HEK293 (cell line): ENCODE measurements at regions not wholly inside any gene's neighbourhood (a gene's known extent, or its start where the extent isn't known, plus 50 kb on each side); places are given as distances from the start of the nearest gene placed in this dataset.

Experiments
- CTCF ChIA-PET: fragments of 350-600 bp; formaldehyde crosslinking; extraction: SDS; loops from one replicate; lab custom pipeline; 2021; ENCODE audit warnings: antibody characterized with exemption; lab: Yijun Ruan, JAX
- POLR2A ChIA-PET: fragments of 300-600 bp; formaldehyde crosslinking; extraction: SDS; loops from one replicate; lab custom pipeline; 2020; ENCODE audit warnings: antibody characterized with exemption, inconsistent platforms; lab: Yijun Ruan, JAX
- H3K27ac ChIP-seq: fragments of 200-500 bp; sonication (Bioruptor generic); 2 replicates; pipeline ENCODE4 v1.5.1; 2014; ENCODE audit warnings: low read depth, low read length, control low read depth, inconsistent platforms; ENCODE audit errors: extremely low read depth
- H3K36me3 ChIP-seq, 2 experiments: fragments of 200-500 bp in 1 of 2; sonication (Bioruptor generic) in 1 of 2; 1 replicate in 1 of 2; 2 replicates in 1 of 2; pipeline ENCODE4 v1.5.1; 2014 to 2017; ENCODE audit warnings: inconsistent platforms in 2 of 2, low read length in 2 of 2; ENCODE audit not compliant: control insufficient read depth in 2 of 2, insufficient read depth in 1 of 2
- H3K4me1 ChIP-seq: fragments of 200-500 bp; sonication (Bioruptor generic); 2 replicates; pipeline ENCODE4 v1.5.1; 2014; ENCODE audit warnings: mild to moderate bottlenecking, low read length, inconsistent platforms; ENCODE audit not compliant: control insufficient read depth, insufficient read depth
- H3K4me3 ChIP-seq: 2 replicates; pipeline ENCODE4 v1.5.1; 2011; ENCODE audit warnings: low read depth, mild to moderate bottlenecking, control low read depth, low read length, moderate library complexity
- H3K9me3 ChIP-seq: fragments of 200-500 bp; sonication (Bioruptor generic); 2 replicates; pipeline ENCODE4 v1.5.1; 2014; ENCODE audit warnings: low read depth, low read length, inconsistent platforms; ENCODE audit not compliant: control insufficient read depth, insufficient read depth
- BCL11B ChIP-seq: fragments of 450-650 bp; formaldehyde crosslinking; IDR thresholded peaks from 2 replicates; pipeline ENCODE4 v1.5.1; 2016; ENCODE audit warnings: low read depth, missing biosample characterization, missing genetic modification characterization
- GLI2 ChIP-seq: fragments of 450-650 bp; formaldehyde crosslinking; IDR thresholded peaks from 2 replicates; pipeline ENCODE4; 2017; ENCODE audit warnings: missing biosample characterization, missing genetic modification characterization, low read depth, borderline replicate concordance
- INSM2 ChIP-seq: fragments of 450-650 bp; formaldehyde crosslinking; IDR thresholded peaks from 2 replicates; pipeline ENCODE4 v1.5.1; 2016; ENCODE audit warnings: missing biosample characterization, missing genetic modification characterization
- PRDM4 ChIP-seq: fragments of 450-650 bp; formaldehyde crosslinking; IDR thresholded peaks from 2 replicates; pipeline ENCODE4 v1.5.1; 2017; ENCODE audit warnings: missing biosample characterization, missing genetic modification characterization
- SP2 ChIP-seq: fragments of 450-650 bp; formaldehyde crosslinking; IDR thresholded peaks from 2 replicates; pipeline ENCODE4 v1.5.1; 2016; ENCODE audit warnings: missing biosample characterization, missing genetic modification characterization
- ZBTB26 ChIP-seq: fragments of 450-650 bp; formaldehyde crosslinking; optimal IDR thresholded peaks from 2 replicates; pipeline ENCODE3; 2016; ENCODE audit warnings: missing biosample characterization, mild to moderate bottlenecking, missing genetic modification characterization
- ZEB2 ChIP-seq: fragments of 450-650 bp; formaldehyde crosslinking; IDR thresholded peaks from 2 replicates; pipeline ENCODE4 v1.5.1; 2016; ENCODE audit warnings: missing biosample characterization, missing genetic modification characterization
- ZNF112 ChIP-seq: fragments of 450-650 bp; formaldehyde crosslinking; IDR thresholded peaks from 2 replicates; pipeline ENCODE4 v1.5.0; 2017; ENCODE audit warnings: missing biosample characterization, missing genetic modification characterization
- ZNF24 ChIP-seq: fragments of 450-650 bp; formaldehyde crosslinking; IDR thresholded peaks from 2 replicates; pipeline ENCODE4 v1.5.1; 2016; ENCODE audit warnings: missing biosample characterization, missing genetic modification characterization
- ZNF473 ChIP-seq: fragments of 450-650 bp; formaldehyde crosslinking; IDR thresholded peaks from 2 replicates; pipeline ENCODE4 v1.5.1; 2017; ENCODE audit warnings: missing biosample characterization, missing genetic modification characterization
- ZNF548 ChIP-seq: fragments of 450-650 bp; formaldehyde crosslinking; IDR thresholded peaks from 2 replicates; pipeline ENCODE4 v1.5.1; 2016; ENCODE audit warnings: missing biosample characterization, missing genetic modification characterization
- ZNF624 ChIP-seq: fragments of 450-650 bp; formaldehyde crosslinking; IDR thresholded peaks from 2 replicates; pipeline ENCODE4 v1.5.1; 2017; ENCODE audit warnings: missing biosample characterization, missing genetic modification characterization
- ZNF677 ChIP-seq: fragments of 450-650 bp; IDR thresholded peaks from 2 replicates; pipeline ENCODE4 v1.5.0; 2018; ENCODE audit warnings: missing biosample characterization, mild to moderate bottlenecking, missing genetic modification characterization, moderate library complexity
- ZNF768 ChIP-seq: fragments of 450-650 bp; formaldehyde crosslinking; IDR thresholded peaks from 2 replicates; pipeline ENCODE4 v1.5.1; 2018; ENCODE audit warnings: missing biosample characterization, mild to moderate bottlenecking, missing genetic modification characterization
- ZNF830 ChIP-seq: fragments of 450-650 bp; IDR thresholded peaks from 2 replicates; pipeline ENCODE4 v1.5.0; 2018; ENCODE audit warnings: missing biosample characterization, missing genetic modification characterization, low read depth, mild to moderate bottlenecking, moderate library complexity
- TF ChIP-seq, protein P1 (sequence below): fragments of 450-650 bp; formaldehyde crosslinking; IDR thresholded peaks from 2 replicates; pipeline ENCODE4 v1.5.1; 2016; ENCODE audit warnings: missing biosample characterization, missing genetic modification characterization
- TF ChIP-seq, protein P2 (sequence below): fragments of 450-650 bp; formaldehyde crosslinking; IDR thresholded peaks from 2 replicates; pipeline ENCODE4 v1.5.1; 2016; ENCODE audit warnings: missing biosample characterization, missing genetic modification characterization
- TF ChIP-seq, protein P3 (sequence below): fragments of 450-650 bp; formaldehyde crosslinking; IDR thresholded peaks from 2 replicates; pipeline ENCODE4 v1.5.1; 2016; ENCODE audit warnings: missing biosample characterization, missing genetic modification characterization, low read depth
- TF ChIP-seq, protein P4 (sequence below): fragments of 450-650 bp; formaldehyde crosslinking; IDR thresholded peaks from 2 replicates; pipeline ENCODE4 v1.5.1; 2017; ENCODE audit warnings: missing biosample characterization, missing genetic modification characterization
- TF ChIP-seq, protein P5 (sequence below): fragments of 450-650 bp; formaldehyde crosslinking; IDR thresholded peaks from 2 replicates; pipeline ENCODE4 v1.5.1; 2016; ENCODE audit warnings: missing biosample characterization, missing genetic modification characterization

- no peaks in the 10 kb centered on the region for H3K36me3 ChIP-seq
- H3K27ac ChIP-seq, result no peak overlapping the region
- no peaks in the 10 kb centered on the region for H3K4me1 ChIP-seq
- ChIA-PET CTCF (no interaction called here), POLR2A (no interaction called here)
- no peaks in the 10 kb centered on the region; the same call in 1 of the 2 replicates for H3K9me3 ChIP-seq
- no peak overlapping the region for H3K4me3 ChIP-seq
- TF ChIP-seq ZNF24 (tag by site-specific recombination) (no peak), ZNF768 (tag by site-specific recombination) (no peak), ZNF624 (tag by site-specific recombination) (no peak), ZEB2 (tag by site-specific recombination) (no peak), ZNF112 (tag by site-specific recombination) (no peak), BCL11B (tag by site-specific recombination) (no peak), ZNF548 (no peak), ZNF473 (tag by site-specific recombination) (no peak), ZBTB26 (tag by site-specific recombination) (no peak), INSM2 (tag by site-specific recombination) (no peak), ZNF830 (tag by site-specific recombination) (no peak), SP2 (tag by site-specific recombination) (no peak)
- TF ChIP-seq, protein P1, sequence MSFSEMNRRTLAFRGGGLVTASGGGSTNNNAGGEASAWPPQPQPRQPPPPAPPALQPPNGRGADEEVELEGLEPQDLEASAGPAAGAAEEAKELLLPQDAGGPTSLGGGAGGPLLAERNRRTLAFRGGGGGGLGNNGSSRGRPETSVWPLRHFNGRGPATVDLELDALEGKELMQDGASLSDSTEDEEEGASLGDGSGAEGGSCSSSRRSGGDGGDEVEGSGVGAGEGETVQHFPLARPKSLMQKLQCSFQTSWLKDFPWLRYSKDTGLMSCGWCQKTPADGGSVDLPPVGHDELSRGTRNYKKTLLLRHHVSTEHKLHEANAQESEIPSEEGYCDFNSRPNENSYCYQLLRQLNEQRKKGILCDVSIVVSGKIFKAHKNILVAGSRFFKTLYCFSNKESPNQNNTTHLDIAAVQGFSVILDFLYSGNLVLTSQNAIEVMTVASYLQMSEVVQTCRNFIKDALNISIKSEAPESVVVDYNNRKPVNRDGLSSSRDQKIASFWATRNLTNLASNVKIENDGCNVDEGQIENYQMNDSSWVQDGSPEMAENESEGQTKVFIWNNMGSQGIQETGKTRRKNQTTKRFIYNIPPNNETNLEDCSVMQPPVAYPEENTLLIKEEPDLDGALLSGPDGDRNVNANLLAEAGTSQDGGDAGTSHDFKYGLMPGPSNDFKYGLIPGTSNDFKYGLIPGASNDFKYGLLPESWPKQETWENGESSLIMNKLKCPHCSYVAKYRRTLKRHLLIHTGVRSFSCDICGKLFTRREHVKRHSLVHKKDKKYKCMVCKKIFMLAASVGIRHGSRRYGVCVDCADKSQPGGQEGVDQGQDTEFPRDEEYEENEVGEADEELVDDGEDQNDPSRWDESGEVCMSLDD, result no peak
- TF ChIP-seq, protein P2, sequence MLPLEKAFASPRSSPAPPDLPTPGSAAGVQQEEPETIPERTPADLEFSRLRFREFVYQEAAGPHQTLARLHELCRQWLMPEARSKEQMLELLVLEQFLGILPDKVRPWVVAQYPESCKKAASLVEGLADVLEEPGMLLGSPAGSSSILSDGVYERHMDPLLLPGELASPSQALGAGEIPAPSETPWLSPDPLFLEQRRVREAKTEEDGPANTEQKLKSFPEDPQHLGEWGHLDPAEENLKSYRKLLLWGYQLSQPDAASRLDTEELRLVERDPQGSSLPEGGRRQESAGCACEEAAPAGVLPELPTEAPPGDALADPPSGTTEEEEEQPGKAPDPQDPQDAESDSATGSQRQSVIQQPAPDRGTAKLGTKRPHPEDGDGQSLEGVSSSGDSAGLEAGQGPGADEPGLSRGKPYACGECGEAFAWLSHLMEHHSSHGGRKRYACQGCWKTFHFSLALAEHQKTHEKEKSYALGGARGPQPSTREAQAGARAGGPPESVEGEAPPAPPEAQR (tag by site-specific recombination), result no peak
- TF ChIP-seq, all 188 proteins: peak for 0
These were observed 1153.9 kb upstream of the NCAM2 start for GRCh38 chr21:19844334-19844733.

DNA sequence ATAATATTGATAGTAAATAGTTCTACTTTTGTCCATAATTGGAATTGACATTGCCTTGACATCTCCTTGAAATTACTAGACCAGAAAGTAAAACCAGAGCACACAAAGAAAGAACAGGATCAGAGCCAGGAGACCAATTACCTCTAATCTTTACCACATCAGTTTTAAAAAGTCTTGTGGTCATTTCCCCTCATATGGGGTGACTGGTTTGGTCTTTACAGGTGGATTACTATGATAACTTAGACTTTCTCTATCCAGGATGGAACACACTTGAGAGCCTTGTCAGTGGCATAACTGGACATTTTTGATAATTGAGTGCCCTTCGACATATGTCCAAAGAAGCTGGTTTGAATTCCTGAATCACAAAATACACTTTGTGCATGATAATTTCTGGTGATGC lies 1148.1 kb upstream of the NCAM2 start:
- H3K4me1 ChIP-seq, result no peaks in the 10 kb centered on the region
- CTCF ChIA-PET, result interaction anchor here (0.6 kb wide), 1 partner anchor 1465 kb away, joined by 9 read pairs; no protein-coding TSS in a partner anchor
- no peak overlapping the region for H3K4me3 ChIP-seq
- H3K36me3 ChIP-seq, result no peaks in the 10 kb centered on the region
- no peaks in the 10 kb centered on the region; the same call in 1 of the 2 replicates for H3K9me3 ChIP-seq
- POLR2A ChIA-PET, result interaction anchor here (0.6 kb wide), 1 partner anchor 46 kb away, joined by 3 read pairs; no protein-coding TSS in a partner anchor
- no peak overlapping the region for H3K27ac ChIP-seq
- TF ChIP-seq PRDM4 (tag by site-specific recombination), result no peak
- no peak for TF ChIP-seq ZNF768 (tag by site-specific recombination)
- TF ChIP-seq SP2 (tag by site-specific recombination), result no peak
- TF ChIP-seq, protein P3, sequence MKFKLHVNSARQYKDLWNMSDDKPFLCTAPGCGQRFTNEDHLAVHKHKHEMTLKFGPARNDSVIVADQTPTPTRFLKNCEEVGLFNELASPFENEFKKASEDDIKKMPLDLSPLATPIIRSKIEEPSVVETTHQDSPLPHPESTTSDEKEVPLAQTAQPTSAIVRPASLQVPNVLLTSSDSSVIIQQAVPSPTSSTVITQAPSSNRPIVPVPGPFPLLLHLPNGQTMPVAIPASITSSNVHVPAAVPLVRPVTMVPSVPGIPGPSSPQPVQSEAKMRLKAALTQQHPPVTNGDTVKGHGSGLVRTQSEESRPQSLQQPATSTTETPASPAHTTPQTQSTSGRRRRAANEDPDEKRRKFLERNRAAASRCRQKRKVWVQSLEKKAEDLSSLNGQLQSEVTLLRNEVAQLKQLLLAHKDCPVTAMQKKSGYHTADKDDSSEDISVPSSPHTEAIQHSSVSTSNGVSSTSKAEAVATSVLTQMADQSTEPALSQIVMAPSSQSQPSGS, result no peak
- no peak for TF ChIP-seq GLI2 (tag by site-specific recombination)
- TF ChIP-seq, protein P4, sequence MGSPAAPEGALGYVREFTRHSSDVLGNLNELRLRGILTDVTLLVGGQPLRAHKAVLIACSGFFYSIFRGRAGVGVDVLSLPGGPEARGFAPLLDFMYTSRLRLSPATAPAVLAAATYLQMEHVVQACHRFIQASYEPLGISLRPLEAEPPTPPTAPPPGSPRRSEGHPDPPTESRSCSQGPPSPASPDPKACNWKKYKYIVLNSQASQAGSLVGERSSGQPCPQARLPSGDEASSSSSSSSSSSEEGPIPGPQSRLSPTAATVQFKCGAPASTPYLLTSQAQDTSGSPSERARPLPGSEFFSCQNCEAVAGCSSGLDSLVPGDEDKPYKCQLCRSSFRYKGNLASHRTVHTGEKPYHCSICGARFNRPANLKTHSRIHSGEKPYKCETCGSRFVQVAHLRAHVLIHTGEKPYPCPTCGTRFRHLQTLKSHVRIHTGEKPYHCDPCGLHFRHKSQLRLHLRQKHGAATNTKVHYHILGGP, result no peak
- TF ChIP-seq, protein P5, sequence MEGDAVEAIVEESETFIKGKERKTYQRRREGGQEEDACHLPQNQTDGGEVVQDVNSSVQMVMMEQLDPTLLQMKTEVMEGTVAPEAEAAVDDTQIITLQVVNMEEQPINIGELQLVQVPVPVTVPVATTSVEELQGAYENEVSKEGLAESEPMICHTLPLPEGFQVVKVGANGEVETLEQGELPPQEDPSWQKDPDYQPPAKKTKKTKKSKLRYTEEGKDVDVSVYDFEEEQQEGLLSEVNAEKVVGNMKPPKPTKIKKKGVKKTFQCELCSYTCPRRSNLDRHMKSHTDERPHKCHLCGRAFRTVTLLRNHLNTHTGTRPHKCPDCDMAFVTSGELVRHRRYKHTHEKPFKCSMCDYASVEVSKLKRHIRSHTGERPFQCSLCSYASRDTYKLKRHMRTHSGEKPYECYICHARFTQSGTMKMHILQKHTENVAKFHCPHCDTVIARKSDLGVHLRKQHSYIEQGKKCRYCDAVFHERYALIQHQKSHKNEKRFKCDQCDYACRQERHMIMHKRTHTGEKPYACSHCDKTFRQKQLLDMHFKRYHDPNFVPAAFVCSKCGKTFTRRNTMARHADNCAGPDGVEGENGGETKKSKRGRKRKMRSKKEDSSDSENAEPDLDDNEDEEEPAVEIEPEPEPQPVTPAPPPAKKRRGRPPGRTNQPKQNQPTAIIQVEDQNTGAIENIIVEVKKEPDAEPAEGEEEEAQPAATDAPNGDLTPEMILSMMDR (tag by site-specific recombination), result no peak
- no peak for TF ChIP-seq ZNF677 (tag by site-specific recombination)
